DMS53 (cell line): ENCODE measurements at regions not wholly inside any gene's neighbourhood (a gene's known extent, or its start where the extent isn't known, plus 50 kb on each side); places are given as distances from the start of the nearest gene placed in this dataset.

Experiments
- DNase-seq: peaks from one replicate; lab custom pipeline; 2025; lab: John Stamatoyannopoulos, UW

- DNase-seq = peak; percentile 24
These were observed 60.9 kb upstream of the CHRM2 start for GRCh38 chr7:136807598-136807997.

DNA sequence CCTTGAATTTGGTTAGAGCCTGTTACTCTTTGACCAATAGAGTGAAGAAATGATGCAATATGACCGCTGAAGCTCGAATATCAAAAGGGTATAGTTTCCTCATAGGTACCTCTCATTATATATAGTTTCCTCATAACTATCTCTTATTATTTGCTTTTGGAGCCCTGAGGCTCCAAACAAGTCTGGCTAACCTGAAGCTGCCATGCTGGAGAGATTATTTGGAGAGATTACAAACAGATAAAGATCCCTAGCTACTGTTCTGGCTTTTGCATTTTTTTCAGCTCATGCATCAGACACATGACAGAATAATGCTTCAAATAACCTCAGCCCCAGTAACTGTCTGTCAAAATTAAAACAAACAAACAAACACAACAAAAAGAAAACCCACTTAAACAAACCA lies 65.4 kb upstream of the CHRM2 start:
- no peak for DNase-seq

GRCh38 chr7:136783934-136784333 lies 84.5 kb upstream of the CHRM2 start:
- no peak for DNase-seq

- no peak for DNase-seq
These were observed 126.5 kb upstream of the CHRM2 start for GRCh38 chr7:136741941-136742340.

DNA sequence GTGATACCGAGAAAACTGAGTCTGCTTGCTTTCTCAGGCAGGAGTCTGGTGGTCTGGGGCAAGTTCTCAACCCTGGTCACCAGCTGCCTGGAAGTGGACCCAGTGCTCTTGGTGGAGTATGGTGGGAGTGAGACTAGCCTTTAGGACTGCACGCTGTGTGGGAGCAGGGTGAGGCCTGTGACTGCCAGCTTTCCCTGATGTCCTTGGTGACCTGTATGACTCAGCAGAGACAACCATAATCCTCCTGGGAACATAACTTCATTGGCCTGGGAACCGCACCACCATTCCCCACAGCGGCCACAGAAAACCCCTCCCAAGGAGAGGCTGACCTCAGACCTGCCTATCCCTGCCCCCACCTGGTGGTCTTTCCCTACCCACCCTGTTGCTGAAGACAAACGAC lies 139.5 kb upstream of the CHRM2 start:
- no peak for DNase-seq

GRCh38 chr7:136726460-136726859 lies 142.0 kb upstream of the CHRM2 start:
- DNase-seq = no peak

DNA sequence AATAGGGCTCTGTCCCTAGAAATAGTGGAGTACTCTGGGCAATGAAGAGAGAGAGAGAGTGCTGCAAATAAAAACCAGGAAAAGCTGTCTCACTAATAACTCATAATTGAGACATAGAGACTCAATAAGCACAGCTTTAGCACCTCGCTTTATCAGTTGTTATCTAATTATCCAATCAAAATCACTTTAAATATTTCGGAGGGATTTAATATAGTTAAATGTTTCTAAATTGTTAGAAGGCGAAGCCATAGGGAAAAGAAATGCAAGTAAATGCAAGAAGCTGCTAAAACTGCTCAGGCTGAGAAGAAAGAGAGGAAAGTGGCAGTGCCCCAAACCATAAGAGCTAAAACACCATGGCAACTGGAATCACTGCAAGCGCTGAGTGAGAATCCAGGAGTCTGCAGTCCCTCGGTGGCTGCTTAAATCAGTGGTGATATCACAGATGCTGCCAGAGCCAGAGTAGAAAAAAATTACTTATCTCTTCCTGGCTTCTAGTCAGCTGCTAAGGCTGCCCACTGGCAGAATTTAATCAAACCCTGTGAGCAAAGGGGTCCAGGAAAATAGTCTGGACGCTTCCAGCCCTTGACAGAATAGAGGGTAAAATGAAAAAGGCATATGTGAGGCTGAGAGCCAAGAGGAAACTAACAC lies 150.4 kb upstream of the CHRM2 start:
- no peak for DNase-seq

DNA sequence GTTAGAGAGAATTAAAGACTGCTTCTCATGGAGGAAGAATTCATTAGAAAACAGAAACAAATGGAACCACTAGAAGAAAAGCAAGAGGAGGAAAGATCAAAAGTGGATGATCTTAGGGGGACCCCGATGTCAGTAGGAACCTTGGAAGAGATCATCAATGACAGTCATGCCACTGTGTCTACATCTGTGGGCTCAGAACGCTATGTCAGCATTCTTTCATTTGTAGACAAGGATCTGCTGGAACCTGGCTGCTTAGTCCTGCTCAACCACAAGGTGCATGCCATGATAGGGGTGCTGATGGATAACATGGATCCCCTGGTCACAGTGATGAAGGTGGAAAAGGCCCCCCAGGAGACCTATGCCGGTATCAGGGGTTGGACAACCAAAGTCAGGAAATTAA lies 154.4 kb upstream of the CHRM2 start:
- DNase-seq = no peak

DNA sequence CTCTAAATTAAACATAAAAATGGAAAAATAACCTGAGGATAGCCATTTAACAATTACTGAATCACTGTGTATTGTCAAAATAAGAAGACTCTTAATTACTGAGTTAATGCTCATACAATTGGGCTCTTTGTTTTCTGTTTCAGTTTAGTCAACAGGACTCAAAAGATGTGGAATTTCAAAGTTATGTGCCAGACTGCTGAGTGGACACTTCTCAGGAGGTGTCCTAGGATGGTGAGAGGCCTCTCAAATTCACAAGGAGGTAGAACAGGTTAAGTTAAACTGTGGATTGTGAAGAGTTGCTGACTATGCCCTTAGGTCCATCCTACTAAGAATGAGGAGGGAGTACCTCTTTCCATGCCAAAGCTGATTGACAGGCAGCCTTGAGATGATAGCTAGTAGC lies 157.7 kb upstream of the CHRM2 start:
- no peak for DNase-seq

GRCh38 chr7:136709876-136710275 lies 158.6 kb upstream of the CHRM2 start:
- no peak for DNase-seq

- no peak for DNase-seq
These were observed 165.5 kb upstream of the CHRM2 start for GRCh38 chr7:136702913-136703312.

DNA sequence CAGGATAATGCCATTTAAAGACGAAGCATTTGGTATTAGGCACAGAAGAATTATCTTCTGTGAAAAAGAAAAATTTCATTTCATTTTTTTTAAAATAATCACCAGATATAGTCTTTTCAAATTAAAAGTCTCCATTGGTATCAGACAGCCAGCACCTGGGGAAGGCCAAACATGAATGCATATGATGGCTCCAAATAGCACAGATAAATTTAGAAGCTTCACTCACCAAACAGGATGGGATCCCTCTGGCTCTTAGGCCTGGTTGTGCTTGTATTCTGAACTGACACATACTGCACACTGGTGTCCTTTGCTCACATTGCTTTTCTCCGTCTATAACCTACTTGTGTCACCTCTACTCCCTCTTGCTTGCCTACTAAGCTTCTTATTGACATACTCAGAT lies 169.5 kb upstream of the CHRM2 start:
- DNase-seq = no peak

DNA sequence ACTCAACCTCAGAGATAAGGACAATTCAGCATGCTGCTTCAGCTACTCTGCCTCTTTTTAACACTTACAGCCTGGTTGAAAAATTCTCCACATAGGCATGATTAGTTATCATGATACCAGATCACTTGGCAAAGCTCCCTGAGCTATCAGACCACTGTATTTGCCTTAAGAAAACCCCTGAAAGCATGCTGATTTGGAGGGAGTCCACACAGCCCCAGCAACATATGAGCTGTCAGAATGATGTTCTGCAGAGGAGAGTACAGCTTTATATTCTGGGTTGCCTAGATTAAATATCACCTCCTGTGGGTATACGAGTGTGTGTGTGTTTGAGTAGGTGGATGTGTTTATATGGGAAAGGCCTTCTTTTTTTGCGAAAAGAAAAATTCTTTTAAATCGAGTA lies 170.2 kb upstream of the CHRM2 start:
- DNase-seq = no peak

DNA sequence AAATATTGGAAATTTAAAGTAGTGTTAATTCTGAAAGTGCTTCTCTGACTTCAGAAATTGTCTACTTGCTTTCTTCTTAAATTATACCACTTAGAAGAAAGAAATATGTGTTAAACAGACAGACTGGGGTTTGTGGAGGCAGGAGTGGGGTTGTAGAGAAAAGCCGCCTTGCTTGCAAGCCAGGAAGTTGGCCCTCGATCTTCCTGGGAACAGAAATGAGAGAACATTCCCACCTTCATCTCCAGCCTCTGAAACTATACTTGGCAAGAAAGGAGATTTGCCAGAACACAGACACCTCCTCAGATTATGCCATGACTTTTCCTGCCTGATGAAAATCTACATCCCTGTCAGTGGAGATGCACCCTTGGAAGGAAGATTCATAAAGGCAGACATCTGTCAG lies 171.2 kb upstream of the CHRM2 start:
- no peak for DNase-seq

DNA sequence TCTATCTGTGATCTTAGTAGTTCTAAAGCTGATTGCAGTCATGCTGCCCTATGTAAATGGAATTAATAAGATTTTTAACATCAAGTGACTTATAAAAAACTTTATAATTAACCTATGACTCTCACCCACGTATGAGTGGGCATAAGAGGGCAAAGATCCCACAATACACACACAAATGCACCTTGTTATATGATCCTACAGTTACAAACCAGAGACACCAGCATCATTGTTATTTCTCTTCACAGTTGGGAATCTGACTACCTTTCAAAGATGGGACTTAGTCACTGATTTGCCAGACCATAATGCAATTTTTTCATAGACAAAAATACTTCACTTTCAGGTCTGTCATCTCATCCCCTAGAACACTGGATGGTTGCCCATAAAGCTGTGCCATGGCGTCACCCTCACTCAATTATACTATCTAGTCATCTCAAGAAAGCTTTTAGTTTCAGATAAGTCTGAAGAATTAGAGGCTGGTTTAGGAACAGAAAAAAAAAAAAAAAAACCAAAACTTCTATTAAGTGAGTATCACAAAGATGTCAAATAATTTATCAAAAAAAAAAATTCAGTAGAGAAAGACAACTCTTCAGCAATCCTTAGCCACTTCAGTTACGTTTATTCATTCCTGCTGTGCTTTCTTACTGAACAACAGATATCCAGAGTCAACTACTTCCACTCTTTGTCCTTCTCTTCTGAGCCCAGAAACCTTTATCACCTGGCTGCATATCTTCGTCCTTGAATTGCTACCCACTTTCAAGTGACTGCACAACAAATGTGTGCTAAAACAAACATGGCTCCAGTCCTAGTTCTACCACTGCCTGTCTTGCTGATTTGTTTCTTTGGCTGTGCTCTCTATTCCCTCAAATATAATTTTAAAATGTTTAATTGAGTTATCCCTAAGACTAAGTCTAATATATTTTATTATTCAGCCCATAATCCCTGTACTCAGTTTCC lies 175.0 kb upstream of the CHRM2 start:
- DNase-seq = no peak

- no peak for DNase-seq
These were observed 176.2 kb upstream of the CHRM2 start for GRCh38 chr7:136692221-136692620.

GRCh38 chr7:136688601-136689000 lies 179.9 kb upstream of the CHRM2 start:
- no peak for DNase-seq

DNA sequence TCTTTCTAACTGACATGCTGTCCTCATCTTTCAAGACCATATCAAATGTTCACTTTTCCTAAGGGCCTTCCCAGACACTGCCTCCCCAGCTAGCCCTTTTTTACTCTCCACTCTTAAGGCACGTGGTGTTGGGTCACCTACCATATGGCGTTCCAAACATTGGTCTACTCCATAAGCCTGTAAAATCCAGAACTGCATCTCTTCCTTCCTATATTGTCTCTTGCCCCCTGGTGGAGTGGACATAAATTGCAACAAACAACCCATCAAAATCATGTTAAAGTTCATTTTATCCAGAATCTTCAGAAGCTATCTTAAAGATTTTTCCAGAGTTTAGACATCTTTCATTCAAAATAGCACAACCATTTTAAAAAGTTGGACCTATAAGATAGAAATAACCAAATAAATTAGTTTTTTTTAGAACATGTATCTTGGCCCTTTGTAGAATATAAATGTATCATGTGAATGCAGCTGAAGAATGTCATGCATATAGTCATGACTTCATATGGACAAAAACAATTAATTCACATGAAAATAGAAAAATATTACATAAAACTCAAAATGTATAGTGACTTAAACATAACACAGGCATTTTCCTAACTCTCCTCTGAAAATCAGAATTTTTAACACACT lies 180.6 kb upstream of the CHRM2 start:
- peak; percentile 84 for DNase-seq

- no peak for DNase-seq
These were observed 182.8 kb upstream of the CHRM2 start for GRCh38 chr7:136685501-136686173.

DNA sequence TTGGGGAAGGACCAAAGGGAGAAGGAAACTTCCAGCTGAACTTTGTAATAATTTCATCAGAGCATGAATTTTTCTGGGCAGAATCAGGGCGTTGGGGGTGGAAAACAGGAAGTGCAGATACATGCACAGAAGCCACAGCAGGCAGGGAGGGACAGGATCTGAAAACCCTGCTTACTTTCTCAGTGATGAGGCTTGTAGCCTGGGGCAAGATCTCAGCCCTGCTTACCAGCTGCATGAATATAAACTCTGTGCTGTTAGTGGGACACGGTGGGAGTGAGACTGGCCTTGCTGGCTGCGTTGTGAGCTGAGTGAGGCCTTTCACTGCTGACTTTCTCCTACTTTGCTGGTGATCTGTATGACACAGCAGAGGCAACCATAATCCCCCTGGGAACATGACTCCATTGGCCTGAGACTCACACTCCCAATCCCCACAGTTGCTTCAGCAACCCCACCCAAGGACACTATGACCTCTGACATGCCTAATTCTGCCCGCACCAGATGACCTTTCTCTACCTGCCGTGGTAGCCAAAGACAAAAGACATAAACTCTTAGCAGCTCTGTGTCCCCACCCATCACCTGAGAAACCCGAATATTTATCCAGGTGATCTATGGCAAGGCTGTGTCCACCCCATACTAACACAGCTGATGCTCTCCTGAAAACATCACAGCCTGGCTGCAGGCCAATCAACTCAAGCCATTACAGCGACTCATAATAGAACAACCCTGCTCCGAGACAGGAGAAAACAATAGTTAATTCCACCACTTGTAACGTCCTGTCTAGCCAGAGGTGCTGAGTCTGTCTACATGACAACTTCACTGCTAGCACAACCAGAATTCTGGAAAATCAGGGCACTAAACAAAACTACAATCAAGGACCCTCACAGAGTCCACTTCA lies 190.7 kb upstream of the CHRM2 start:
- DNase-seq = no peak

DNA sequence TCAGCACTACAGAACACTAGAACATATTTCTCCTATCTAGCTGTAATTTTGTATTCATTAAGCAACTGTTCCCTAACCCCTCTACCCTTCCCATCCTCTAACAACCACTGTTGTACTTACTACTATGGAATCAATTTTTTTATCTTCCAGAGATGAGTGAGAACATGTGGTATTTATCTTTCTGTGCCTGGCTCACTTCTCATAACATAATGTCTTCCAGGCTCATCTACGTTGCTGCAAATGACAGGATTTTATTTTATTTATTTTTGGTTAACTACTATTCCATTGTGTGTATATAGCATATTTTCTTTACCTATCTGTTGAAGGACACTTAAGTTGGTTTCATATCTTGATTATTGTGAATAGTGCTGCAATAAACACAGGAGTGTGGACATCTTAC lies 200.9 kb upstream of the CHRM2 start:
- DNase-seq = no peak
